HUES48 (cell line): ENCODE measurements at regions not wholly inside any gene's neighbourhood (a gene's known extent, or its start where the extent isn't known, plus 50 kb on each side); places are given as distances from the start of the nearest gene placed in this dataset.

ENCODE experiments used
- H3K27ac ChIP-seq: one replicate; pipeline ENCODE4 v1.7.0; 2013; ENCODE audit warnings: low read depth, low read length, inconsistent platforms
- H3K27me3 ChIP-seq: 2 replicates; pipeline ENCODE4 v1.6.1; 2013; ENCODE audit warnings: mild to moderate bottlenecking, low read length; ENCODE audit not compliant: control insufficient read depth, insufficient read depth
- H3K36me3 ChIP-seq: 2 replicates; pipeline ENCODE4 v1.6.1; 2013; ENCODE audit warnings: low read length; ENCODE audit not compliant: control insufficient read depth, insufficient read depth
- H3K4me1 ChIP-seq: 2 replicates; pipeline ENCODE4 v1.6.1; 2013; ENCODE audit warnings: mild to moderate bottlenecking, low read length; ENCODE audit not compliant: control insufficient read depth, insufficient read depth
- H3K4me3 ChIP-seq: 2 replicates; pipeline ENCODE4 v1.5.1; 2013; ENCODE audit warnings: mild to moderate bottlenecking, low read depth, low read length
- H3K9ac ChIP-seq: 2 replicates; pipeline ENCODE4 v1.6.1; 2013; ENCODE audit warnings: mild to moderate bottlenecking, low read depth, low read length, moderate library complexity
- H3K9me3 ChIP-seq: 2 replicates; pipeline ENCODE4 v1.6.1; 2013; ENCODE audit warnings: low read length; ENCODE audit not compliant: control insufficient read depth, insufficient read depth

GRCh38 chr5:125794922-125795321, 628.3 kb upstream of the GRAMD2B start:
- Histone ChIP-seq H3K9ac (no peak overlapping the region), H3K27ac (no peak overlapping the region), H3K9me3 (no peaks in the 10 kb centered on the region), H3K4me3 (no peak overlapping the region), H3K4me1 (0 out of 2 replicates have a peak, but pooled peaks cover 8% of the 10 kb centered on the region), H3K27me3 (no peaks in the 10 kb centered on the region), H3K36me3 (no peaks in the 10 kb centered on the region)

GRCh38 chr5:125798307-125798706, 624.9 kb upstream of the GRAMD2B start:
- H3K9ac ChIP-seq, result no peak overlapping the region
- H3K4me1 ChIP-seq, result peaks cover 10% of the 10 kb centered on the region; the same call in 1 of the 2 replicates
- H3K4me3 ChIP-seq, result no peak overlapping the region
- H3K27me3 ChIP-seq, result no peaks in the 10 kb centered on the region
- no peaks in the 10 kb centered on the region for H3K36me3 ChIP-seq
- no peaks in the 10 kb centered on the region for H3K9me3 ChIP-seq
- H3K27ac ChIP-seq, result no peak overlapping the region

- Histone ChIP-seq H3K36me3 (no peaks in the 10 kb centered on the region), H3K27ac (no peak overlapping the region), H3K9ac (no peak overlapping the region), H3K4me3 (no peak overlapping the region), H3K9me3 (no peaks in the 10 kb centered on the region), H3K4me1 (peaks cover 9% of the 10 kb centered on the region; the same call in 1 of the 2 replicates), H3K27me3 (no peaks in the 10 kb centered on the region)
Observed at GRCh38 chr5:125812651-125813050, 610.6 kb upstream of the GRAMD2B start.

DNA sequence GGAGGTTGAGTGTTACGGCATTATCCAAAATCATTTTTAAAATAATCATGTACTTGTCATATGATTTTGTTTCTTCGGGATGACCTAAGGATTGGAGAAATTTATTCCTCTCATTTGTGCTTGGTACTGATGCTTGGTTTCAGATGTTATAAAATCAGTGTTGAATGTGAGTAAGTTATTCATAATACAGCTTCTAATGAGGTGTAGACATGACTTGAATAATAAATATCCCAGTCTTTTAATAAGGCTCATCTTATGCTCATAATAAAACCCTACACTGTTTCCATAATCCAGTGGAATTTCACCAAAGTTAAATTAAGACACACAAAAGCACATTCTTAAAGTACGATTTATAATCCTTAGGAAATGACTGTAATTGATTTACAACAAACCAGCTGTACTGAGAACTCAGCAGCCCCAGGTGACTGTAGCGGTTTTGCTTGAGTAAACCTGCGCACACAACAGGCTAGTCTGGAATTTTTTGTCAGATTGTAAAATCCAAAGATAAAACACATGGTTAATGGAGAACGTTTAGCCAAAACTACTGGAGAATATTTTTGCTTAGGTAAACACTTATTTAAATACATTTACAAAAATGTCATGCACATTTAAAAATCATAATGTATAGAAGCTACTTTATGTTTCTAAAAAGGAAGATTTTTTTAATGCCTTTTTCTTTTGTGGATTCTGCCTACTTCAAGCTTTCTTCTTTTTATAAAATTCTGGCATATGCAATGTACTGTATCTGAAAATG, 609.8 kb upstream of the GRAMD2B start:
- no peak overlapping the region for H3K27ac ChIP-seq
- no peaks in the 10 kb centered on the region for H3K9me3 ChIP-seq

GRCh38 chr5:125814119-125814518, 609.1 kb upstream of the GRAMD2B start:
- Histone ChIP-seq H3K27me3 (no peaks in the 10 kb centered on the region), H3K4me3 (no peak overlapping the region)

More for the DNA sequence above, 609.8 kb upstream of the GRAMD2B start:
- no peak overlapping the region for H3K4me3 ChIP-seq
- 0 out of 2 replicates have a peak, but pooled peaks cover 5% of the 10 kb centered on the region for H3K4me1 ChIP-seq
- no peaks in the 10 kb centered on the region for H3K27me3 ChIP-seq
- H3K36me3 ChIP-seq, result no peaks in the 10 kb centered on the region
- no peak overlapping the region for H3K9ac ChIP-seq

GRCh38 chr5:125823572-125823971, 599.6 kb upstream of the GRAMD2B start:
- H3K27me3 ChIP-seq, result no peaks in the 10 kb centered on the region
- no peaks in the 10 kb centered on the region for H3K4me1 ChIP-seq
- H3K9ac ChIP-seq, result no peak overlapping the region
- H3K9me3 ChIP-seq, result no peaks in the 10 kb centered on the region
- H3K27ac ChIP-seq, result no peak overlapping the region
- H3K4me3 ChIP-seq, result no peak overlapping the region
- H3K36me3 ChIP-seq, result no peaks in the 10 kb centered on the region

More at GRCh38 chr5:125814119-125814518, 609.1 kb upstream of the GRAMD2B start:
- H3K27ac ChIP-seq, result no peak overlapping the region
- H3K9ac ChIP-seq, result no peak overlapping the region
- no peaks in the 10 kb centered on the region for H3K9me3 ChIP-seq
- H3K4me1 ChIP-seq, result 0 out of 2 replicates have a peak, but pooled peaks cover 5% of the 10 kb centered on the region
- H3K36me3 ChIP-seq, result no peaks in the 10 kb centered on the region

- Histone ChIP-seq H3K27ac (no peak overlapping the region), H3K36me3 (no peaks in the 10 kb centered on the region), H3K27me3 (no peaks in the 10 kb centered on the region), H3K9ac (no peak overlapping the region), H3K9me3 (no peaks in the 10 kb centered on the region), H3K4me1 (no peaks in the 10 kb centered on the region), H3K4me3 (no peak overlapping the region)
Observed at GRCh38 chr5:125826214-125826613, 597.0 kb upstream of the GRAMD2B start.

DNA sequence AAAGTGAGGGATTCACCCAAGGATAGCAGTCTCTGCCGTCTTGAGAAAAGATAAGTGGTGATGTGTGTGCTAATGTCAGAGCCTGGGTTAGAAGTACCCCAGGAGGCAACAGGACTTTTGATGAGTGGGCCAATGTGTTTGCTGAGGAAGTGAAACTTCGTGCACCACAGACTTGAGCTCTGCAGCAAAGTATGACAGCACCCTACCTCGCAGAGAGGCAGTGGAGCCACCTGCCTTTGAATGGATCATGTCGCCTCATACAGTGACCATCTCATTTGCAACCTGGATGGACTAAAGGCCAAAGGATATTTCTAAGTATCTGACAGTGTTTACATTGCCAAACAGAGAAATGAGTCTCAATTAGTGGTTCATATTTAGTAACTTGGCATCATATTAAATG, 593.9 kb upstream of the GRAMD2B start:
- no peak overlapping the region for H3K9ac ChIP-seq
- no peaks in the 10 kb centered on the region for H3K27me3 ChIP-seq
- no peak overlapping the region for H3K4me3 ChIP-seq
- peaks cover 1% of the 10 kb centered on the region for H3K4me1 ChIP-seq
- no peaks in the 10 kb centered on the region for H3K9me3 ChIP-seq
- H3K36me3 ChIP-seq, result no peaks in the 10 kb centered on the region
- no peak overlapping the region for H3K27ac ChIP-seq

GRCh38 chr5:125833398-125833797, 589.8 kb upstream of the GRAMD2B start:
- Histone ChIP-seq H3K27ac (no peak overlapping the region), H3K4me3 (no peak overlapping the region), H3K9ac (no peak overlapping the region), H3K27me3 (no peaks in the 10 kb centered on the region), H3K4me1 (peaks cover 26% of the 10 kb centered on the region), H3K9me3 (no peaks in the 10 kb centered on the region), H3K36me3 (no peaks in the 10 kb centered on the region)

DNA sequence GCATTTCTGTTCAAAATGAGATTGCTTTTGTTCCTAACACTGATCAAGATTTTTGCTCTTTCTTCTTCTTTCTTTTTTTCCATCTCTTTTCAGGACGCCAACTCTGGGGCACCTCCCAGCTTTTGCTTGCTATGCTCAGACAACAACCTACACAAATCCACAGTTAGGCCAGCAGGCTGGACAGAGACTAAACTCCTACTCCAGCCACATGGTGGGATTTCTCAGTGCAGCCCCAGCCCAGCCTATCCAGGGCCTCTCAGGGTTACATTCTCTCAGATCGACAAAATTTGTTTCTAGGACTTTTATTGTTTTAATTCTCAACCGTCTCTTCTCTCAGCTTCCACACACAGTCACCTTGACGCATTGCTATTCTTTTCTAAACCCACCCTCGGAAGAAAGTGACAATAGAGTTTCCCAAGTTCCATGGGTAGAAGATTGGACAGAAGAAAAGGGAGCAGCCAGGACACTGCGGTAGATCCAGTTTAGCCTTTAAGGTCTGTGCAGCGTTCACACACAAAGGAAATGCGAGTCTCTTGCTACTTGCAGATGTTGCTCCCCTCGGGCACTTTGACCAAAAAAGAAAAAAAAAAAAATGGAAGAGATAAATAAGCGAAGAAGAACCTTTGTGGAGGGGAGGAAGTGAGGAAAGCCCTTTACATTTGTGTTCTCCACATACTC, 588.6 kb upstream of the GRAMD2B start:
- Histone ChIP-seq H3K27ac (no peak overlapping the region), H3K9ac (no peak overlapping the region), H3K9me3 (no peaks in the 10 kb centered on the region), H3K27me3 (no peaks in the 10 kb centered on the region), H3K36me3 (no peaks in the 10 kb centered on the region), H3K4me3 (no peak overlapping the region), H3K4me1 (peaks cover 26% of the 10 kb centered on the region)
